HUDEP-2 (cell line): ENCODE measurements at regions not wholly inside any gene's neighbourhood (a gene's known extent, or its start where the extent isn't known, plus 50 kb on each side); places are given as distances from the start of the nearest gene placed in this dataset.
"Not testable (repeated sequence)": the region's sequence is repeated elsewhere in the genome, so short reads cannot be mapped to it uniquely, and the experiment has no call there.

Experiments used
- DNase-seq, 76 experiments: peaks; one replicate each; lab custom pipeline; 2025; ENCODE audit not compliant: unreplicated experiment in 76 of 76; lab: John Stamatoyannopoulos, UW

- DNase-seq, result no peak
Measured at GRCh38 chr4:94011190-94011589, 182.6 kb downstream of the ATOH1 start.

DNA sequence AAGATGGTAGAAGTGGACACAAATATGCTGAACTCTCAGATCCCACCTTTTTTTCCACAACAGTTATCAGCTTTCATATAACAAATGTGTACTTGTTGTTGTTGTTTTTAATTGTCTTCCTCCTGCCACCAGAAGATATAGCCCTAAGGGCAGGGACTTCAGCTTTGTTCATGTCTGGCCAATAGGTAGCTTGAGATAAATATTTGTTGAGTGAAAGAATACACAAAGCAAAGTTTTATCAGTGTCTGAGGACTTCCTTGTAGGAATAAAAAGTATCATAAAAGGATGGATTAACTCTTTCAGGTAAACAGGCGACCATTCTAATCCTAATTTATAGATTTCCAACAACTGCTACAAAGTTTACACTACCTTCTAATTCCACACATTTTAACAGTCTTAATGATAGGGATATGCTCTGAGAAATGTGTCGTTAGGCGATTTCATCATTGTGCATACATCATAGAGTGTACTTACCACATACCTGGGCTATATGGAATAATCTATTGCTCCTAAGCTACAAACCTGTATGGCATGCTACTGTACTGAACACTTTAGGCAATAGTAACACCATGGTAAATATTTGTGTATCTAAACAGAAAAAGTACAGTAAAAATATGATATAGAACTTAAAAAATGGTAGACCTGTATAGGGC lies 186.1 kb downstream of the ATOH1 start:
- DNase-seq, result no peak

DNA sequence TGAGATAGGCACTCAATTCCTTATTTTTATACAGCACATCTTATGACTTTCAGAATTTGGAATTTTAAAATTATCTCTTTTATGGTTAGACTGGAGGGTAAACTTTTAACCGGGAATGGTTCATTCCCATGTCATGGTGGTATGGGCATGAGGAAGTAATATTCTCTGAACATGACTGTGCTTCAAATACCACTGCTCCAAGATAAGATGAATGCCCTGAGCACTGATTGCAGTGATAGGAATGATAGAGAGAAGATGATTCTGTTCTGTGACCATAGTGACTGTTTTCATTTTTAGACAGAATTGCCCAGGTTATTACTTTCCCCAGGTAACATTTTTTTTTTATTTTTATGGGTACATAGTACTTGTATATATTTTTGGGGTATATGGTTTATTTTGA lies 187.4 kb downstream of the ATOH1 start:
- DNase-seq, result no peak

DNA sequence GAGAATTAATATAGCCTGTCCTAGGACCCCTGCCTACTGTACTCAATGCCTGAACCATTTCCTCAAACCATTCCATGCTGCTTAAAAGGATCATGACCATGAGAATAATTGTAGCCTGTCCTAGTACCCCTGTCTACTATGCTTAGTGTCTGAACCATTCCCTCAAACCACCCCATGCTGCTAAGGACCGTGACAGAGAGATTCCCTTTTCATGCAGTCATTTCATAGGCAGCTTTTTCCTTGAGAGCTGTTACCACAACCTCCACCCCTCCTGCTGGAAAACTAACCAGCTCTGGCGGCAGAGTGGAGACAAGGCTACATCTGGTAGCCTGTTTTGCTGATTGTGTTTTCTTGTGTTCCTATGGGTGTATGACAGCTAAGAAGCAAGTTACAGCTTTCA lies 174.9 kb upstream of the SMARCAD1 start:
- DNase-seq, result peak in 1 of 76 experiments; percentile 1

DNA sequence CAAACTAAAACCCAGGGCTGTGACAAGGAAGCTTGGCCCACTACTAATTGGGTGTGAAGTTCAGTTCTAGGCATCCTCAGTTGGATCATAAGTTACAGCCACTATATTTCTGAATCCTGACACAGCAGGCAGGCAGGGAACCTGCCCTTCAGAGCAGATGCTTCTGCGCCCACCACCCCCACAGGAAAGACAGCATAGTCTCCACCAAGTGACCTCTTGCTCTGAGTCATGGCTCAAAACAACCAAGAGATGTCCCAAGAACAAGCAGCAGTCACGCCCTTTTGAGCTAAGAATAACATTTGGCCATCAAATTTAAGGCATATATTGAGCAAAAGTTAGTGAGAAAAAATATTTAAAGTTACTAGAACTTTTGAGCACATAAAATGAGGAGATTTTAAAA lies 170.7 kb upstream of the SMARCAD1 start:
- no peak for DNase-seq

GRCh38 chr4:94038195-94038594 lies 169.5 kb upstream of the SMARCAD1 start:
- no peak for DNase-seq

GRCh38 chr4:94039226-94039625 lies 168.4 kb upstream of the SMARCAD1 start:
- no peak for DNase-seq

DNA sequence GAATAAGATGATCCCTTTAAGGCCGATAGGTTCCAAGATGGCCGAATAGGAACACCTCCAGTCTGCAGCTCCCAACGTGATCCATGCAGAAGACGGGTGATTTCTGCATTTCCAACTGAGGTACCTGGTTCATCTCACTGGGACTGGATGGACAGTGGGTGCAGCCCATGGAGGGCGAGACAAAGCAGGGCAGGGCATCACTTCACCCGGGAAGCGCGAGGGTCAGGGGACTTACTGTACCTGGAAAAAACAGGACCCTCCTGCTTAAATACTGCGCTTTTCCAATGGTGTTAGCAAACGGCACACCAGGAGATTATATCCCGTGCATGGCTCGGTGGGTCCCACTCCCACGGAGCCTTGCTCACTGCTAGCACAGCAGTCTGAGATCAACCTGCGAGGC lies 163.2 kb upstream of the SMARCAD1 start:
- DNase-seq, result not testable (repeated sequence)

DNA sequence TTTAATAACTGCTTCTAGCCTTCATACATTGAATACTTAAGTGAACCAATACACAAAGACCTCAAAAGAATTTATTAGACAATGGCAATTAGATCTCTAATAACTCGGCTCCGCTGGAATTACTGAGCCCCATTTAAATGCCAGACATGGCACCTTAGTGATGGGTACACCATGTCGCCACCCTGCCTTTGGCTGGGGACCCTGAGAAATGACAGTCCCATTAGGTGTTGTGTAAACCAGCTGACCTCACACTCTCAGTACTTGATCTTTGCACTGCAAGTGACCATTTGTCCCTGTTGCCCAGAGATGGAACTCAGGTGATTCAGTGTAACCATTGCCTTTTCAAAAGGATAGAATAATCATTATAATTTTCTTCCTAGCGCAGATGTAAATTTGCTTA lies 144.6 kb upstream of the SMARCAD1 start:
- DNase-seq, result no peak

DNA sequence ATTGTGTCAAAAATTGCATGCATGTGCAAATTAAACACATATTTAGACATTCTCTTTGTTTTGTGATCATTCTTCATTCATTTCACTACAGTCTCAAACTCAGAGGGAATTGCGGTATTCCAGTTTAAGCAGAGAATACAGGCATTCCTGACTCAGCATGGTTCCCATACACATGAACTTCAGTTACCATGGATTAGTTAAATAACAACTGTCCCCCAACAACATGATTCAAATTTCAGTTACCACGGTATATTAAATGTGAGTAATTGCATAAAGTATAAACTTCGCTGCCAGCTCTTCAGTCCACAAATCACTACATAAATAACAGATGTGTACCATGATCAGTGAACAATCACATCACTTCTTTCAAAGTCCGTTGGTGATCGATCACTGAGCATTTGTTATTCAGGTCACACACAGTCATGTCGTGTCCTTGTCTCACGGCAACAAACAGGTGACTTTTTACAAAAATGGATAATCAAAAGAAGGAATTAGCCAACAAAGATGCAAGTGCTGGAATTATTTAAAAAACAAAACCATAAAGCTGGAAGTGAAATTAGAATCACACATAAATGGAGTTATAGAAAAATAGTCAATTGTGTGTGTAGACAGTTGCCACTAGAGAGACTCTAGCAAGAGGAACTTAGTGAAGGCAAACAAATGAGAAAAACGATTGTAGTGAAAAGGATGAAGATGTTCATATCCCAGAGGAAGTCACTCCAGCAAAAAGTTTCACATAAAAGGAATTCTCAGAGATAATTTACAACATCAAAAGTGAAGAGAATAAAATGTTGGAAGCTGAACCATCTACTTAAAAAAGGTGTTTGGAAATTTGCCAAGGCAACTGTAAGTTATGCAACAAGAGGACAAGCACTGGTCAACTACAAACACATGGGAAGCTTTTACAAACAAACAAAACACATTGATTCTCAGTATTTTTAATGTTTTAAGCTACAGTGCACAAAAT lies 138.6 kb upstream of the SMARCAD1 start:
- peak in 1 of 76 experiments; percentile 1 for DNase-seq

GRCh38 chr4:94076498-94076897 lies 131.2 kb upstream of the SMARCAD1 start:
- no peak for DNase-seq

GRCh38 chr4:94084155-94084554 lies 123.5 kb upstream of the SMARCAD1 start:
- DNase-seq, result no peak

GRCh38 chr4:94099141-94099540 lies 108.5 kb upstream of the SMARCAD1 start:
- not testable (repeated sequence) for DNase-seq

DNA sequence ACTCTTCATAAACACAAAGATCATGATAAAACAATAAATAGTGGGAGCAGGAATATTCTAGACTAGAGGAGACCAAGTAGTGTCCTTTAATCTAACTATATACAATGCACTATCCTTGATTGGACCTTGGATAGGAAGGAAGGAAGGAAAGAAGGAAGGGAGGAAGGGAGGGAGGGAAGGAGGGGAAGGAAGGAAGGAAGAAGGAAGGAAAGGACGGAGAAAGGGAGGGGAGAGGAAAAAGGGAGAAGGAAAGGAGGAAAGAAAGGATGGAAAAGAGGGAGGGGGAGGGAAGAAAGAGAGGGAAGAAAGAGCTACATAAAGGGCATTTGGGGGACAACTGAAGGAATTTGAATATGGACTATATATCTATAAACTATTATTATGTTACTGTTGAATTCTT lies 95.0 kb upstream of the SMARCAD1 start:
- no peak for DNase-seq

DNA sequence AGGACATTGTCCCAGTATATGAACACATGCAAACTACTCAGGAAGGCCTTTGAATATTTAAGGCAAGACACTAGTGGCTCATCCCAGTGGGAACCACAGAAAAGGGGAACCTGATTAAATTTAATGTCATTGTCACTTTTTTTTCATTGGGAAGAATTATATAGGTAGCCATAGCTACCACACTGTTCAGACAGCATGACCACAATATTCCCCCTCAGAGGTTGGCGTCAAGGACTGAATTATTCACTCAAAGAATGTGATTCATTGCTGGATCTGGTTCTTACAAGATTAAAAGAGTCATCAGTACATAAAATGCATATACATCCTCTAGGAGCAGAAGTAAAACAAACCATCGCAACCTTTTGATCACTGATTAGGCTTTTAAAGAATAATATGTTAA lies 92.0 kb upstream of the SMARCAD1 start:
- no peak for DNase-seq

DNA sequence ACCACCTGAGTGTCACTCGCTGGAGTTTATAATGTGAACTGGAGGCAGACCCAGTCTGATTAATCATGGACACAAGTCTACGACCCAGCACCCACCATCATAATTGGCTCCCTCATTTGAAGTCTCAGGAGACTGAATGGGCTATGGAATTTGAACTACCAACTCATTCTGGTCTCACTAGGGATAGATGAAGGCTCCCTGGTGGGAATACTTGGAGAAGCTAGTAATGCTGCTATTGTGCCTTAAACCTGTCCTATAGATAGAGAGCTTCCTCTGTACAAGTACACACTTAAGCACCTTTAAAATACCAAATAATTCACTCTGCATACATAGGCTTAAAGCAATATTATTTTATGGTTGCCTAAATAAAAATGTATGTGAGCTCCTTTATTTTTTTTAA lies 90.8 kb upstream of the SMARCAD1 start:
- DNase-seq, result no peak

DNA sequence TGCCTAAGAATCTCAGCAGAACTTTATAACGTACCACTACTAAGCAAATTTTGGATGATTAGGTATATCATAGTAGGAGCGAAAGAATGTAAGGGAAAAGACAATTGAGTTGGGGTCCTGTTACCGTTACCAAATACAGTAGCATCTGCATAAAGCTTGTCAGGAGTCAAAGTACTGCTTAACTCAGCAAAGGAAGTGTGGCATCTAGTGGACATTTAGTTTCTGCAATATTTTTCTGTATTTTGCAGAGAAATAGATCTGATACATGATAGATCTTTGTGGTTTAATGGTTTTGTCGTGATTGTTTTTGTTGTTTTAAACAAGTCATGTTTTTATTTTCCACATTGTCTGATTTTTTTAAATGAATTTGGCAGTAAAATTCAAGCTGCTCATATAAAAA lies 81.0 kb upstream of the SMARCAD1 start:
- DNase-seq, result no peak

DNA sequence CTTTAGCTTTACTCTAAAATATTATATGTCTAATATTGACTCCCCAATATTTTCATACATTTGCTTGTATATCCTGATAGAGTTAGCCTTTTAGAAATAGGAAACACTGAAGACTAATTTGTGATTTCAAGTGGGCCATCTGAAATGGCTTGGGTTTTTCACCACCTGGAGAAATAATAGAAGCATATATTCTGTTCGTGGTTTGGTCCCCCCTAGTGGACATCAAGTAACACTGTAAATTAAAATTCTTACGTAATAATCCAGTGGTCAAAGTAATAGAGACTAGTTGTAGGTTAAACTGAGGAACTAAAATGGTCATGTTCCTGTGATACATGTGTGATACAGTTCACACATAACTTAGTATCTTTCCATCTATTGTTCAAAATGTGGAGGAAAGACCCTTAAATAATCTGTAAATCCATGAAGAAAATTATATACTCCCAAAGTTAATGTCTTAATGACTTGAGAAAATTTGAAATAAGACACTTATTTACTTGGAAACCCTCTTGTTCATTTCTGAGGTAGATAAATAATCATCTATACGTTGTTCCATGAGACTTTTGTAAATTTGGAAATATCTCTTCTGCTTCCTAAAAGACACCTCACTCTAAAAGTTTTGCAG lies 79.8 kb upstream of the SMARCAD1 start:
- DNase-seq, result peak in 5 of 76 experiments; percentile 2 to 18 (median 5)

DNA sequence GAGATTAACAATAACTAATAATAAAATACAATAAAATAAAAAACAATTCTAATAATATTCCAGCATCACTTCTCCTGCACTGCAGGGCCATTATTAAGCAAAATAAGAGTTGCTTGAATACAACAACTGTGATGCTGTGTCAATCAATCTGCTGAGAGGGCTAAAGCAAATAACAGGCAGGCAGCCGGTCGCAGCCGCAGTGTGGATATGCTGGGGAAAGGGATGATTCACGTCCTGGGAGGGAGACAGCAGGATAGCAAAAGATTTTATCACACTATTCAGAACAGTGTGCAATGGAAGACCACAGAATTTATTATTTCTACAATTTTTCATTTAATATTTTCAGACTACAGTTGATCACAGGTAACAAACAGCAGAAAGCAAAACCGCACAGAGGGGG lies 76.5 kb upstream of the SMARCAD1 start:
- DNase-seq, result no peak

- DNase-seq, result no peak
Measured at GRCh38 chr4:94135701-94136100, 72.0 kb upstream of the SMARCAD1 start.

DNA sequence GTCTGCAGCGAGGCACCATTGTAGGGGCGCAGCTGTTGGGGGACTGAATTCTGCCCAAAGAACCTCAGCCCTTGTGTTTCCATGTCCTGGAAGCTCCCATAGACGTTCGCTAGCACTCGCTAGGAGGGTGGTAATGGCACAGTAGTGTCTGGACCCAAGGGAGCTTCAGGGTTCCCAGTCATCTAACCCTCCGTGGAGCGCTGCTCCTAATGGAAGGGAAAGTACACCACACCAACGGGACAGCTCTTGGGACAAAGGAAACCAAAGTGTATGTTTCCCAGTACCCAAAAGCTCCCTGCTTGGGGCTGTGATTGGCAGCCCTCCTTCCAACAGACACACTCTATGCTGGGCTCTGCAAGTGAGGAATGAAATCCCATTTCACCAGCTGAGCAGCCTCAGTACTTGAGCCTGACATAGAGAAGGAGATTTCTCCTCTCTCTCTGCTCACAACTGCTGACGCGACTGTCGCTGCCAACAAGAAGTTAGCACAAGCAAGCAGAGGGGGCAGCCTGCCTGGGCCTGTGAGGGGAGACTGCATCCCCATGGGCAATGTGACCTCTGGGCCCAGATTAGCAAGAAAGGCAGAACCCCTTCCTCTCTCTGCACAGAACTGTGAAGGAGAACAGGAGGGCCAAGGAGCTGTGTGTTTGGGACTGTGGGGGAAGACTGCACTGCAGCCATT lies 67.6 kb upstream of the SMARCAD1 start:
- no peak for DNase-seq
